Loucy (cell line): ENCODE measurements at regions not wholly inside any gene's neighbourhood (a gene's known extent, or its start where the extent isn't known, plus 50 kb on each side); places are given as distances from the start of the nearest gene placed in this dataset.
A peak's percentile ranks its signal among the peaks of the same experiment; 100 is the strongest.

Experiments used
- H2AFZ ChIP-seq: fragments of 200-600 bp; sonication (generic); 2 replicates; pipeline ENCODE4 v1.6.0; 2016; ENCODE audit warnings: antibody characterized with exemption, mild to moderate bottlenecking, low read length, moderate library complexity
- H3F3A ChIP-seq: fragments of 200-600 bp; 2 replicates; pipeline ENCODE4 v1.6.0; 2016; ENCODE audit warnings: antibody characterized with exemption, low read depth, mild to moderate bottlenecking
- H3K27me3 ChIP-seq: fragments of 200-600 bp; sonication (generic); 2 replicates; pipeline ENCODE4 v1.6.1; 2014; ENCODE audit warnings: low read length, mild to moderate bottlenecking; ENCODE audit not compliant: insufficient read depth, poor library complexity, severe bottlenecking
- H3K36me3 ChIP-seq: fragments of 200-600 bp; sonication (generic); 2 replicates; pipeline ENCODE4 v1.6.1; 2016; ENCODE audit warnings: low read length; ENCODE audit not compliant: insufficient read depth
- H3K4me1 ChIP-seq: fragments of 200-600 bp; sonication (generic); 2 replicates; pipeline ENCODE4 v1.5.1; 2014; ENCODE audit warnings: low read length, mild to moderate bottlenecking; ENCODE audit not compliant: insufficient read depth, poor library complexity, severe bottlenecking
- H3K4me2 ChIP-seq: fragments of 200-600 bp; sonication (generic); 2 replicates; pipeline ENCODE4 v1.6.0; 2014; ENCODE audit warnings: antibody characterized with exemption, low read length, low read depth, mild to moderate bottlenecking; ENCODE audit not compliant: poor library complexity, severe bottlenecking
- H3K4me3 ChIP-seq: fragments of 200-600 bp; sonication (generic); 2 replicates; pipeline ENCODE4 v1.5.1; 2014; ENCODE audit warnings: low read length, mild to moderate bottlenecking, mixed read lengths; ENCODE audit not compliant: poor library complexity, severe bottlenecking
- H3K79me2 ChIP-seq: fragments of 200-600 bp; sonication (generic); 2 replicates; pipeline ENCODE4 v1.6.1; 2014; ENCODE audit warnings: low read length; ENCODE audit not compliant: insufficient read depth
- H3K9ac ChIP-seq: fragments of 200-600 bp; sonication (generic); 2 replicates; pipeline ENCODE4 v1.6.0; 2014; ENCODE audit warnings: mild to moderate bottlenecking, low read depth, low read length, moderate library complexity; ENCODE audit not compliant: poor library complexity, severe bottlenecking
- H3K9me2 ChIP-seq: fragments of 200-600 bp; sonication (generic); replicated peaks from 2 replicates; pipeline ENCODE4 v1.6.1; 2016; ENCODE audit warnings: low read depth, low read length, mixed read lengths
- H3K9me3 ChIP-seq: fragments of 200-600 bp; sonication (generic); 2 replicates; pipeline ENCODE4 v1.6.1; 2014; ENCODE audit warnings: mild to moderate bottlenecking, antibody characterized with exemption, low read length, low read depth; ENCODE audit not compliant: insufficient read depth
- H4K20me1 ChIP-seq: fragments of 200-600 bp; sonication (generic); 2 replicates; pipeline ENCODE4 v1.6.0; 2014; ENCODE audit warnings: antibody characterized with exemption, low read length, mild to moderate bottlenecking; ENCODE audit not compliant: insufficient read depth, poor library complexity, severe bottlenecking
- CTCF ChIP-seq: fragments of 200-600 bp; sonication (generic); conservative IDR thresholded peaks from 2 replicates; pipeline ENCODE4 v1.5.1; 2014; ENCODE audit warnings: mild to moderate bottlenecking, antibody characterized with exemption, low read length
- EZH2phosphoT487 ChIP-seq: fragments of 200-600 bp; IDR thresholded peaks from 2 replicates; pipeline ENCODE4 v1.6.1; 2018; ENCODE audit warnings: antibody characterized with exemption, mild to moderate bottlenecking, moderate library complexity, borderline replicate concordance

- Histone ChIP-seq H3K9me2 (no peaks in the 10 kb centered on the region), H2AFZ (no peak overlapping the region), H4K20me1 (no peaks in the 10 kb centered on the region), H3K79me2 (no peaks in the 10 kb centered on the region), H3K36me3 (no peaks in the 10 kb centered on the region), H3K4me3 (no peak overlapping the region), H3K27me3 (no peaks in the 10 kb centered on the region), H3K4me2 (peak overlapping the region; percentile 23), H3K9ac (no peak overlapping the region), H3K4me1 (peaks cover 14% of the 10 kb centered on the region), H3K9me3 (no peaks in the 10 kb centered on the region), H3F3A (0 out of 2 replicates have a peak, but pooled peaks cover 5% of the 10 kb centered on the region)
- TF ChIP-seq EZH2phosphoT487 (no peak), CTCF (no peak)
Measured at GRCh38 chr17:69949973-69950695, 124.9 kb upstream of the KCNJ16 start.

GRCh38 chr17:69950701-69951418 is 124.2 kb upstream of the KCNJ16 start:
- Histone ChIP-seq H3K4me1 (peaks cover 14% of the 10 kb centered on the region), H3K9me3 (no peaks in the 10 kb centered on the region), H4K20me1 (no peaks in the 10 kb centered on the region), H3K79me2 (no peaks in the 10 kb centered on the region), H3K4me2 (no peak overlapping the region), H3K27me3 (no peaks in the 10 kb centered on the region), H3K9me2 (no peaks in the 10 kb centered on the region), H3K9ac (no peak overlapping the region), H3K36me3 (no peaks in the 10 kb centered on the region), H3F3A (0 out of 2 replicates have a peak, but pooled peaks cover 5% of the 10 kb centered on the region), H2AFZ (no peak overlapping the region), H3K4me3 (no peak overlapping the region)
- no peak for TF ChIP-seq EZH2phosphoT487
- no peak for TF ChIP-seq CTCF

- Histone ChIP-seq H3K79me2 (no peaks in the 10 kb centered on the region), H3K4me3 (no peak overlapping the region), H3K27me3 (no peaks in the 10 kb centered on the region), H3K4me1 (peaks cover 6% of the 10 kb centered on the region), H3K36me3 (no peaks in the 10 kb centered on the region), H3K9me3 (no peaks in the 10 kb centered on the region), H2AFZ (no peak overlapping the region), H4K20me1 (no peaks in the 10 kb centered on the region), H3K9me2 (no peaks in the 10 kb centered on the region), H3K4me2 (no peak overlapping the region), H3K9ac (no peak overlapping the region), H3F3A (0 out of 2 replicates have a peak, but pooled peaks cover 5% of the 10 kb centered on the region)
- no peak for TF ChIP-seq EZH2phosphoT487
- no peak for TF ChIP-seq CTCF
Measured at GRCh38 chr17:69954241-69954925, 120.6 kb upstream of the KCNJ16 start.
